Hippocampal formation (tissue), 2 donors: ENCODE measurements at regions not wholly inside any gene's neighbourhood (a gene's known extent, or its start where the extent isn't known, plus 50 kb on each side); places are given as distances from the start of the nearest gene placed in this dataset.

ENCODE experiments used
- DNase-seq, 2 donors: peaks; one replicate each; lab custom pipeline; 2025; lab: John Stamatoyannopoulos, UW

DNA sequence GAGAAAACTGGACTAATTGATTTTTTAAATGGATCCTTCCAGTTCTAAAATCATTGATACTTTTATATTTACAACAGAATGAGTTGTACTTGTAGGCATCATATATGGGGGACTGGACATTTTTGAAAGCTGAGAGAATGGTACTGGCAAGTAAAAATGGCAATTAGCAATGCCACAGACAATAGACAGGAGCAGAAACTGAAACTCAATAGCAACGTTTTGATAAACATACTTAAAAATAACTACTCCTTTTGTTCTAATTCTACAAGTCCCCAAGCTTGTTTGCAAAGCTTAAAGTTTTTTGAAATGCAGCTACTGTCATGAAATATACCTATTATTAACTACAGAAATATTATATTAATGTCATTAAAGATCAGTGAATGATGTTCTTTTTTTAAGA is 52.8 kb upstream of the FBXL7 start:
- no peak for DNase-seq

DNA sequence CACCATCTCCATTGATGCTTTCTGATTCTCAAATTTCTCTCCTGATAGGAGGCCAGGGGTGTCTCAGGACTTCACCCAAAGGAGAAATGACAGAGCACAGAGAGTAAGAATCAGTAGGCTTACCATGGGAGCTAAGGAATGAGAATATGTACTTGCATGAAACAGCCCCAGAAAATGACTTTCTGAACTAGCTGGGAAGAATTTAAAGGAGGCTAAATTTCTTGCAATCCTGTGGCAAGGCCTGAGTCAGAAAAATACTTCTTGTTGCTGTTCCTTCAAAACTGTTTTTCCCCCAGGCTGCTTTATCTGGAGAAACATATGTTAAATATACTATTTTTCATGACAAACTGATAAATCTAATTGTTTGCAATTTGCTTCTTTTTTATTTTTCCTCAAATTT is 53.4 kb upstream of the FBXL7 start:
- no peak for DNase-seq

DNA sequence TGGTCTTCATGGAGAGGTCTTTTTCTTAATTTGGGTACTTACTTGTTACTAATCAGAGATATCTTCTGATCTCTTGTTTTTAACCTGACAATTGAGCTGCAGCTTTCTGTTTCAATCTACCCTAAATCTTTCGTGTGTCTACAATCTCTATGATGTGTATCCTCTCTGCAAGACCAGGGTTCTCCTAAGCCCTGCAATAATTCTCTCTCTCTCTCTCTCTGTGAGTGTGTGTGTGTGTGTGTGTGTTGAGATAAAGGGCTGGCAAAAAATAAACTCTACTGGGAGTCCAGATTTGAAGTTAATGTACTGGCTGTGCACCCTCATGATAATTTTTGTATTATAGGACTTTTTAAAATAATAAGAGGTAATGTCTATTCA is 57.8 kb upstream of the FBXL7 start:
- DNase-seq, result no peak

DNA sequence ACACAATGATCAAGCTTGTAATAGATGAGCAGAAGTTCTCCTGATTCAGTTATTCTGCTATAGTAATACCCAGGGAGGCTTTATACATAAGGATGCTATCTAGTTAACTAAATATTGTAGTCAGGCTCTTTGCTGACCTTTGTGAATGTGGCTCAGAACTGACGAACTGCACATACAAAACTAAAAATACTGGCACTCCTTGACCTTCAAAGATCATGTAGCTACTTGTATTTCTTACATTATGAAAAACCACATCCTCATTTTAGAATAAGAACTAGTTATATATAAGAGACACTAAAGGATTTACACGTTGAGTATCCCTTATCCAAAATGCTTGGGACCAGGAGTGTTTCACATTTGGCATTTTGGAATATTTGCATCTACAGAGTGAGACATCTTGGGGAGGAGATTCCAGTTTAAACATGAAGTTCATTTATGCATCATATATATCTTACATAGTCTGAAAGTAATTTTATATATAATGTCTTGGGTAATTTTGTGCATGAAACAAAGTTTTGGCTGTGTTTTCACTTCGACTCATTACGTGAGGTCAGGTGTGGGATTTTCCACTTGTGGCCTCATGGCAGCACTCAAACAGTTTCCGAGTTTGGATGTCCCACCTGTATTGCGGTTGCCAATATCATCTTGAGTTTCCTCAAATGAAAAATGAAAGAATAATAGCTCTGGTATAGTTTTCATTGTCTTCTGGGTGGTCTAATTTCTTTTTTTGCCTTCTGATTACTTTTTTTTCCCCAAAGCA is 58.4 kb upstream of the FBXL7 start:
- no peak for DNase-seq

DNA sequence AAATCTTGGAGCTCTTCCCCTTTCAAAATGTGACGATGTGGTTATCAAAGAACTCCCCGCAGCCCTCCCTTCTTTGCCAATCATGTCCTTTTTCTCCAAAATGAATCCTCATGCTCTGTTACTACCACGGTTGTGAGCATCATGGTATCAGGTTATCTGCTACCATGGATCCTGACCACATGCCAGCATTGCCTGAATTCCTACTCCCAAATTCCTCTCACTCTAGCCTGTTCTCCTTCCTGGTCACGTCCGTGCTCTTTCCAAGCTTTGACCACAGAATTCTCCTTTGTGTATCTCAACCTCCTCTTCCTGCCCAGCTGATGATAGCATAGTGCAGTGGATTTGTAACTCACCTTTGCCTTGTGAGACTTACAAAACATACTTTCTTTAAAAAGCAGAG is 59.5 kb upstream of the FBXL7 start:
- no peak for DNase-seq

DNA sequence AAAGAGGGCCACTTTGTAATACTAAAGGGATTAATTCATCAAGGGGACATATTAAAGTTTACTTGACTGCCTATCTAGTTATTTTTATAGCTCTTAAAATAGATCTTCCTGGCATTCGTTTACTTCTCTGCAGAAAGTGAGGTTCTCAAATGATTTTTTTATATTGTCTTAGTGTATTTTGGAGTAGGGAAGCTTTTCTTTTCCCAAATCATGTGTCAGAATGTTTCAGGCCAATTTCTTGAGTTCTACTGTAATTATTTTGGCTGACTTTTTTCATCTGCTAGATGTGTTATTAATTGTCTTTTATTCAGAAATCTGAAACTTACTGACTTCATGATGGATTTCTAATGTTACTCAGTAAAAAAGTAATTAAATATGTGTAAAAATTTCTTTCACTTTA is 60.2 kb upstream of the FBXL7 start:
- no peak for DNase-seq

DNA sequence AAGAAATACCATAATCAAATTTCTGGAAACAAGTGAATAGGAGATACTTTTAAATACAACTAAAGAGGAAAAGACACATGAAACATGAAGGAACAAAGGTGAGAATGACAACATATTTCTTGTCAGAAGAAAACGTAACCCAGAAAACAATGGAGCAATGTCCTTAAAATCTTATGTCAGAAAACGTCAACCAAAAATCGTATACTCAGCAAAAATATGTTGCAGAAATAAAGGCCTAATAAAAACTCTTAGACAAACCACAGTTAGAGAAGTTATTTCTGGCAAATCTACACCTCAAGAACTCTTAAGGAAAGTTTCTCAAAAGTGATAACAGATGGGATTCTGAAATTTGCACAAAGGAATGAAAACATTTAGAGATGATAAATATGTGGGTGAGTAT is 66.3 kb upstream of the FBXL7 start:
- DNase-seq, result peak in 1 of 2 donors; percentile 1

DNA sequence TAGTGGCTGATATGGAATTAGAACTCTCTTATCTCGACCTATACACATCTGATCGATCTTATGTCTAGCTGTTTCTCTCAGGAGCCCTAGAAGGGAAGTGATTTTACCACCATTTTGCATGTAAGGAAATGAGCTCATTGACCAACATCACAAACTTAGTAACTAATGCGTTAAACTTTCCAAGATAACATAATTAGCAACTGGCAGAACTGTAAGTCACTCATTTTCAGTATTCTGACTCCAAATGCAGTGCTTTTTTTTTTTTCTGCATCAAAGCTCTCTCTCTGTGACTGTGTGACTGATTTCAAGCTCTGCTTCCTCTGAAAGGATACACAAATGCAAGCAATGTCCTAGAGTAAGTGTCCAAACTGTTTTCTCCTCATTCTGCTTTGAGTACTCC is 68.1 kb upstream of the FBXL7 start:
- DNase-seq, result no peak

DNA sequence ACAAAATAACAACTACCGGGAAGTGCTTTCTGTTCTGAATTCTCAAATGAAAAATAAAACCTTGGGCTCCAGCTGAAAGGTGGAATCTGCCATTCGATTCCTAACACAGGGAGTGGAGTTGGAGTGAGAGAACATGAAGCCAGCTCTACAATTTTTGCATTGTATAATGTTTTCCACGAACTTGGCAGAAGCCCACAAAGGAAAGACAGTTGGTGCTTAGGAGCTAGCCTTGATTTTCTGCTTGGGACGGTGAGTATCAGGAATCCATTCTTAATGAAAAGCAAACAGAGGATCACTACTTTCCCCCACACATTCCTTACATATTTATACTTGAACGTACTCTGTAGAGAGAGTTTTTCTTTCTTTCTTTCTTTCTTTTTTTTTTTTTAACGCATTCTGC is 74.2 kb upstream of the FBXL7 start:
- DNase-seq, result no peak

DNA sequence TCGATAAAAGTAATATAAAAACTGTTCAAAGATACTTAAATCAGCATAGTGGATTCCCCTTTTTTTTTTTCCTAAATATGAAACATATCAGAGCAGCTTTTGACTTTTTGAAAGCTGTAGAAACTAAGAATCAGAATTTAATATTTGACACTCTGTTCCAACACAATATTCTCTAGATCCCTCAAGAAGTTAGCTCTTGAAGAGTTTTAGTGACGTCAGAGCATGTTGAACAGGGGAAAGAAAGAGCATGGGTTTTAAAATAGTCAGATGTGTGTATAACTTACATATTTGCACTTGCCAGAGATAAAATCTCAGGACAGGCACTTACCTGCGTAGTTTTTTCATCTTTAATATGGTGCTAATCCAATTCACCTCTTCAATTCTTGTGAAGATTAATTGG is 75.2 kb upstream of the FBXL7 start:
- no peak for DNase-seq

DNA sequence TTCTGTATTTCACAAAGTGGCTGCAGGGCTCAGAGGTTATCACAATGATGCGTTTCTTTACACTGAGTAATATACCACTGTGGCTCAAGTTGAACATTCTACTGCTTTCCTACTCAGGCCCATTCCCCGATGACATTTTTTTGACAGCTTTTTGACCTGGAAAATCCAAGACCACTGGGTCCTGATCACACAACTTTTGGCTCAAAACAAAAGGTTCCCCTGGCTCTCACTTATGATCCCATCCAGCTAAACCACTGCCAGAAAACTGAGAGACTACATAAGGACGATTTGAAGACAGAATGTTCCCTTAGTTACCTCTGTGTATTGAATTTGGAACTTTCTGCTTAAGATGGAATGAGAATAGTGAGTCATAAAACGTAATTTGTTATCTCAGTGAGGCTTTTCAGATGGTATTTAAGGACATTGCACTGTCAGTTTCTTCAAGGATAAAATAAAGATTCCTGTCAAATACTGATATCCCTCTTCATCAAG is 78.0 kb upstream of the FBXL7 start:
- peak in 1 of 2 donors; percentile 1 for DNase-seq

DNA sequence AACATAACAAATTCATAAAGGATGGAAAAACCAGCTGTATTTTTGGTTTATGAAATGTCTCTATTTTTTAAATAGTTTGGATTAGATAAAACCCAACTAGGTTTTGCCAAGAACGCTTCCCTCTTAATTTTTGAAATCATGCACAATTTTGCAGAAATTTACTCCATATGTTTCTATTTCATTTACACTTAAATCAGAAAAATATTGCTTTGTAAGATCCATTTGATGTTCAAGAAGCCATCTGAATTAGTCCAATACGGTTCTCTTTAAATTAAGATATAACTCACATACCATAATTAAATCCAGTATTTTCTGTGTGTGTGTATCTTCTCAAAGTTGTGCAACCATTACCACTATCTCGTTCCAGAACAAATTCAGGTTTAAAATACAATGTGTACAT is 78.6 kb upstream of the FBXL7 start:
- DNase-seq, result no peak

DNA sequence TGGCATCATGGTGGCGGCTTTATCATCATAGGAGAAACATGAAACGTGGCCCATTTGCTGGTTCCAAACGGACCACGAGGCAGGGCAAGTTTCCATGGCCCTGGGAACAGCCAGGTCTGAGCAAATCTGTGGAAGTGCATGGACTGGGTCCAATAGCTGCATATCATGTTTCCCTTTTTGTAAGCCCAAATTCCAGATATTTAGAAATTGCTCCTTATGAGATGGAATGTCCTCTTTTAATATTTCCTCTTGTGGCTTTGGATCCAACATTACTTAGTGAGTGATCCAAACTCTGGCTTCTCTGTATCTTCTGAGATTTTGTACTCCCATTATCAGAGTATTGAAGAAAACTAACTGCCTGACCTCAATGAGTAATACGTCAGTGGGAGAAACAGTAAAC is 79.8 kb upstream of the FBXL7 start:
- DNase-seq, result no peak

DNA sequence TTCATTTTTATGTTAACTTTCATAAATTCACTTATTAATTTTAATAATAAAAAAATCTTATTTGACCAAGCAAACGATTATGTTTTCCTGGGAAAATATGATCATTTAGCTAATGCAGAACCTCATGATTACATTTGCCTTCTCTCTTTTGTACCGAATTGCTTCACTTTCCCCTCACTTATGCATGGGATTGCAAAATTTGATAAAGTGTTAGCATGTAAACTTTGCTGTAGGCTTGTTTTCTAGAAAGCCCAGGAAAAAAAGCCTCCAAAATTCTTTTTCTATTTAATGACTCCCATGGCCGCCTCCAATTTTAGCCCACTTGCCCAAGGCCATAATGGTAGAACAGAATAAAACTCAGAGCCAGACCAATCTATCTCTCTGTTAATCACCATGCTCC is 82.8 kb upstream of the FBXL7 start:
- DNase-seq, result no peak

DNA sequence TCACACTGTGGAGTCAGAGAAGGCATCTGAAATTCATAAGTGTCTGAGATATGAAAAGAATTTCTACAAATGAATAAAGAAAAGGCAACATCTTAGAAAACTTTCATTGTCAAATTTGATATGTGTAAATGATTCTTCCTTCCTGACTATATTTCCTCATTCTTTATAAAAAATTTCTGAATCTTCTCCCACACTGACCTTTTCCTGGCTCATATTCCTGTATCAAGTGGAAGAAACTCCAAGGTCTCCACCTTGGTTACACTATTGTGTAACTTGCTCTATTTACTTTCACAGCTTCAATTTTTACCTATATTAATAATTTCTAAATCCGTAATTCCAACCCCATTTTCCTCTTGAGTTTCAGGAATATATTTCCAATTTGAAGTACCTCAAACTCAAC is 93.5 kb upstream of the FBXL7 start:
- DNase-seq, result no peak

DNA sequence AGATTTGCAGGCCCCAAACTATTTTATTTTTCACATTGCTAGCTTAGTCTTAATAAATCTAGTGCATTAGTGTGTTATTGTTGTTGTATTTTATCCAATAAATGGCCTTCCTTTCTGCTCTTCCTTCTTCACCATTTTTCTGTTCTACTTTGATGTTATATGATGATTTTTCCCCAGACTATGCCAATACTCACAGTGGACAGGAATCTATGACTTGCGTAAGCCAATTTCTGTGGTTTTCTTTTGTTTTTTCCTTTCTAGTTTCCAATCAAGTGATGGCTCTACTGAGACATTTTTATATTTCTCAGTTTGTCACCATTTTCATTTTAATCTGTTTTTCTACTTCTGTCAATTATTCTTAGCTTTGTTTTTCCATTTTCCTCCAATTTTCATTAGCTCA is 106.8 kb upstream of the FBXL7 start:
- no peak for DNase-seq

DNA sequence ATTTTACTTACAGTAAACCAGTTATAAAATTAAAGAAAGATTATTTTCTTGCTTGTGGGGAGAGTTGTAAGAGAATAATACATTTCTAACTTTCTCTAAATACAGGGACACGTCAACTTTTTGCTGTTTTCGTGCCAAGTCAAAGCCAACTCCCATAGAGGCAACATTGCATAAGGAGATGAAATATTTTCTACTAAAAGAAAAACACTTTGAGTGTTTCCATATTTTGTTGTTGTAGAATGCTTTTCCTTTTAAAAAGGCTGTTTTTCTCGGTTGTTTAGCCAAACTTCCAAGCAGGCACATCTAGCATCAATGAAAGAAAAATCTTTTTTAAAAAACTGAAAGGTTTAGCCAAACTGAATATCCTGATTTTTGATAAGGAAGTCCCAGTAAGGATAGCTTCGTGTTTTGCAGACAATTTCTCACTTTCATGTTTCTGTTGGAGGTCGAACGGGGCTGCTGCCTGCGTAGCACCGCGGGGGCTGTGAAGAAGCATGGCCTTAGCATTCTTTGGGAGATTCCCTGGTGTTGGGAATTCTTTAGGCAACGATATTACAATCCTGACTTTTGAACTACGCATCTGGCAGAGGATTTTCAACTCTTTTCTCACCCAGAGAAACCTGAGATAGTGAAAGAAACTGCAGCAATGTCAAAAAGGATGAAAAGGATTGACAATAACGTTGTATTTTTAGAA is 108.1 kb upstream of the FBXL7 start:
- DNase-seq, result no peak

DNA sequence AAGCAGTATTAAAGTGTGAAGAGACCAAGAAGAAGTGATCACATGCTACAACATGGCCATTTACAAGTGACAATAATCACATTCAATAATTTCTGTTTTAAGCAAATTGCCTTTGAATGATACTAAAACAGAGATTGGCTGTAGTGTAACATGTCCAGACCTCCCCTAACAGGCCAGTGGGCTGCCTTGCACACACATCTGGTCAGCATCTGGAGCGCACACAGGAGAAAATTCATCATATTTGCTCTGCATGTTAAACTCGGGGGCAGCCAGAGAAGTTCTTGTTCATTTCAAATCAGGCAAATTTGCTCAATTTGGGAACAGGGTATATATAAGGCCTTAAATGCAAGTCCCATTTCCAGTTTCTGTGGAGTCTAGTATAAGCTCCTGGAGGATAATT is 111.1 kb upstream of the FBXL7 start:
- no peak for DNase-seq

DNA sequence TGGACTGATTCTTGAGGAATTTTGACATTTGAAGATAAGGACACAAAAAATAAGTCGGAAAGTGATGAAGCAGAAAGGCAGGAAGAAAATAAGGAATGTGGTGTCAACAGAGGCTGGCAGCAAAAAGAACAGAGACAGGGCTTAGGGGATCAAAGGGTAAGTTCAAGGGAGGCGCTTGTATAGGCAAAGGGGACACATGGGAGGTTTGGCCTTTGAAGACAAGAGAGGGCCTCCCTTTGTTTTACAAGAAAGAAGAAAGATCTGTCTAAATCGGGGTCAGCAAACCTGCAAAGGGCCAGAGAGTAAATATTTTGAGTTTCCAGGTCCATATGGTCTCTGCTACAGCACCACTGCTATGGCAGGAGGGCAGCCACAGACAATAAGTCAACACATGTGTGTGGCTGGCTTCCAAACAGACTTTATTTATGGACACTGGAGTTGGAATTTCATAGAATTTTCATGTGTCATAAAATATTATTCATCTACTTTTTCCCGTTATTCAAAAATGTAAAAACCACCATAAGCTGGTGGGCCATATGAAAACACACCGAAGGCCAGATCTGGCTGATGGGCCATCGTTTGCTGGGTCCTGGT is 112.0 kb upstream of the FBXL7 start:
- DNase-seq, result no peak

DNA sequence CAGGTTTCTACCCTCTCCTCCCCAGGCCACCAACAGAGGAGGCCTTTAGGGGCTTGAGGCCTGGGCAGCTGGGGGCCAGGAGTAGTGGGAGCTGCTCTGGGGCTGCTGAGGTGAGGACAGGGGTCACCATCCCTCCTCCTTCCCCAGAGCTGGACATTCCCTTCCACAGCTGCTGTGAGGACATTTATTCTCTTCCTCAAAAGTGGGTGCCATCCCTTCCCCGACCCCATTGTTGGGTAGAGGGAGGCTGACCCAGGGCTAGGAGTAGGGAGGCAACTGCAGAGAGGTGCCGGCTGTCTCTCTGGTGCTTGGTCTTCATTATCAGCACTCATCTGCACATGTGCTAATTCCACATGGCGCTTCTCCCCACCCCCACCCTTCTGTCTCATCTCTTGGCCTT is 113.9 kb upstream of the FBXL7 start:
- no peak for DNase-seq

DNA sequence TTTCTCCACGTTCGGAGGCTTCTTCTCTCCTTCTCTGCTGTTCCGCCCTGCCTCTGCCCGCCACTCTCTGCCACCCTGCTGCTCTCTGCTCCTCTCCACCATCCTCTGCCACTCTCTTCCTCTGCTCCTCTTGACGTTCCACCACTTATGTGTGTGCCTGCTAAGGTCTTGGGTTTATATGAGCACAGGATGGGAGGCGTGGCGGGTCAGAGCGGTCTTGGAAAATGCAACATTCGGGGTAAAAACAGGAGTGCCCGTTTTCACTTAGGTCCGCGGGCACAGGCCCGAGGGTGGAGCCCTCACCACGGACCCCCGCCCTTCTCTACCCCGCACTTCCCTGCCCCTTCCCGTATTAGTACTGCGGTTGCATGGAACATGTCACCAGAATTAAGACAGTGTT is 114.4 kb upstream of the FBXL7 start:
- no peak for DNase-seq

DNA sequence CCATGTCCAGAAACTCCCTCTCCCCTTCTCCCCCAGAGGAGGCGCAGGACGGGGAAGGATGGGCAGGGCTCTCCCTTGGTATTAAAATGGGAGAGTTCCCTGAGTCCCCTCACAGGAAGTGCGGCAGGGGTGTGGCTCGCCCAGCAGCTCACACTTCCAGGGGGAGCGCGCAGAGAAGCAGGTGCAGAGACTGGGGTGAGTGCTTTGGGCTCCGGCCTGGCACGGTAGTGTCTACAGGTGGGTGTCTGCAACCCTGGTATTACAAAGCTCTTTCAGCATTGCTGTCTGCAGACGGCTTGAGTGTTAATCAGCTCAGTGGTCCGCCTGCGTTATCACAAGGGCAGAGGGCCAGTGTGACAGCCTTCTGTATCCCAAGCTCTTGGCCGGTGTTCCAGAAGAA is 114.9 kb upstream of the FBXL7 start:
- no peak for DNase-seq

DNA sequence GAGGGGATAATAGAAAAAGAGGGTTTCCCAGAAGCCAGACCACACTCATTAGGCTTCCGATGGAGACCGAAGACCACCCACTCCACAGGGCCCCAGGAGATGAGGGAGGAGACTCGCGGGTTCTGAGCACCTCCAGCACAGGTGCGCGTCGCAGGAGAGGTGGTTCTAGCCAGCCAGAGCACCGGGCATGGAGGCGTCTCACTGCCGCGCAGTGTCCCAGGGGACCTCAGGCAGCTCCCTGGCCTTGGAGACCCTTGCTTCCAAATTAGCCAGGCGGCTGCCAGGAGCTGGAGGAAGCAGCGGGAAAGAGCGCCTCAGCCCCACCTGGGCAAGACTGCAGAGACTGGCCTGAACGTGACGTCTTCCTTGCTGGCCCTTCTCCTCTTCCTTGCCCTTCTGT is 115.4 kb upstream of the FBXL7 start:
- DNase-seq, result no peak
